ENCODE measurements at regions not wholly inside any gene's neighbourhood (a gene's known extent, or its start where the extent isn't known, plus 50 kb on each side); places are given as distances from the start of the nearest gene placed in this dataset.
A peak's percentile ranks its signal among the peaks of the same experiment; 100 is the strongest.

DNA sequence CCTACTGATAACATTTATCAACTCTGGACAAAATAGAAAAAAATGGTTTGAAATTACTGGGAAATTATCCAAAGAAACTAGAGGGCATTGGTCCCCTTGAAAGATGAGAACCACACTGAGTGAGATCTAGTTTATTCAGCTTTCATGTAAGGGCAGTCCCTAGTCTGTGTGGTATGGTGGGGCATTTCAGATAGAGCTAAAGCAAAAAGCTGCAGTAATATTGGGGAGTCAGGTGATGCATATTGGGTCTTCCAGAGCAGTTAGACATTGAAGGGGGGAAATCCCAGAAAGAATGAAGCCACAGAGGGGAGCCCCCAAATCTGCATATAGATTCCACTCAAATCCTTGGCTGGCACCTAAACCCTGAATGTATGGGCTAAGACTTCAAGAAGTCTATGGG lies 347.7 kb upstream of the POU3F1 start:
- DNase-seq (ENCODE audit: low spot score) = no peak

DNA sequence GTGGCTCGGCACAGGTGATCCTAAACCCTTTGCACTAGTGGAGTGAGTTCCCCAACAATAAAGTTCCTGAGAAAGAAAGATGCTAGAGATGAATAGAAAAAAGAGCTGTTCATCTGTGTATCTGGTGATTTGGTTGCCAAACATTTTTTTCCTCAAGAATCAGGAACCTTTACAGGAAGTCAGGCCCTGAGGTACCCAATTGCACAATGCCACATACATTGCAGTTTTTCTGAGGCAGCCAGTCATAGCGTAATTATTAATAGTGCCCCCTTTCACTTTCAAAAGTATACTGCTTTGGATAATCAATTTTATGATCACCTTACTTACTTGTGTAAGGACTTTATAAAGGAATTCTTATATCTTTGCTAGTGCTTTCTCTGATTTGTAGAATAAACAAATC lies 346.3 kb upstream of the POU3F1 start:
- no peak for DNase-seq (ENCODE audit: low spot score)

DNA sequence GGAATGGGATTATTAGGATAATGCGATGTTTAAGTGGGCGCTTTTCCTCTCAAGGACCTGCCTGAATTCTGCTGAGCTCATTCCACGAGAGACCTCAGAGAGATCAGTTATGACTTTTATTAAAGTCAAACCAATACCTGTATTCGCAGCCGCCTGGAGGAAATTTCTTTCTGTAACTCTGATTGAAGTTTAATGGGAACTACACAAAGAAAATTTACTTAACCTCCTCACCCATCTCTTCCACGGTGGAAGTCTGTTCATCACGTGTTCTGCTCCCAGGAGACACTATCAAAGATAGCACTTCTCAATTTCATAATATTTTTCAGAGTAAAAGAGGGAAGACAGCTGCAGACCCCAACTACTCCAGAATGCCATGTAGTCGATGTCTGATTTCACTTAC lies 334.7 kb upstream of the POU3F1 start:
- no peak for DNase-seq (ENCODE audit: low spot score)

DNA sequence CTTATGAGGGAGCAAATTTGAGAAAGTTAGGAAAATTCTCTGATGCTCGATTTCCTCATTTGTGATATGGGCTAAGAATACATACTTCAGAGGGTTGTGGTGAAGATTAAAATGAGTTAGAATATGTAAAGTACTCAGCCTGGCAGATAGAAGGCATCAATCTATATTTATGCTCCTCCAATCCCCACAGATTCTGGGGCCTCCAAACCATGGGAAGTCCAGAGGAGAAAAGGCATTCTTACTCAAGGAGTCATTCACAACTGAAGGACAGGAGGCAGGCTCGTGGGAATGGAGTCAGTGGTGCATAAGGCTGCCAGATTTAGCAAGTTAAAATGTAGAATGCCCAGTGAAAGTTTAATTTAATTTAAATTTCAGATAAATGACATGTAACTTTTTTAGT lies 330.0 kb upstream of the POU3F1 start:
- DNase-seq (ENCODE audit: low spot score) = no peak

DNA sequence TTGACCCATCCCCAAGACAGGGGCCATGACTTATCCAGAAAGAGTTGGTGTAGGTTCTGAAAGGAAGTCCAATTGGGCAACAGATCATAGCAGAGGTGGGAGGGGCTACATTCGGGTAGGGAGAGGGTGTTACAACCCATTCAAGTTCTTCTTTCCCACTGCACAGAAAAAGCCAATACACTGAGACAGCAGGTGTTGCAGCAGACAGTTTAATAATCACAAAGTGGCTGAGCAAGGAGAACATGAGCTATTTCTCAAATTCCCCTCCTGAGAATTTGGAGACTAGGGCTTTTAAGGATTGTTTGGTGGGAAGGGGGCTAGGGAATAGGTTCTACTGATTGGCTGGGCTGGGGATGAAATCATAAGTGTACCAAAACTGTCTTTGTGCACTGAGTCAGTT lies 328.4 kb upstream of the POU3F1 start:
- no peak for DNase-seq (ENCODE audit: low spot score)

DNA sequence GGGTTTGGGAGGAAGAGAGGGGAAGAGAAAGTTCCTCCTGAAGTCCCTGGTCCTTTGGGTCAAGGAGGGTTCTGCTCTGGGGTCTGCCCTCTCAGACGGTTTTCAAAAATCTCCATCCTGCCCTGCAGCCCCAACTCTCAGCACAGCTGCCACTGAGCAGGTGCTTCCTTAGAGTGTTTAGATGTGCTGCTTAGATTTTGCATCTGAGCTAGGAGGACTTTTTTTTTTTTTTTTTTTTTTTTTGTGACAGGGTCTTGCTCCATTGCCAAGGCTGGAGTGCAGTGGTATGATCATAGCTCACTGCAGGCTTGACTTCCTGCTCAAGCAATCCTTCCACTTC lies 324.9 kb upstream of the POU3F1 start:
- DNase-seq (ENCODE audit: low spot score) = no peak

DNA sequence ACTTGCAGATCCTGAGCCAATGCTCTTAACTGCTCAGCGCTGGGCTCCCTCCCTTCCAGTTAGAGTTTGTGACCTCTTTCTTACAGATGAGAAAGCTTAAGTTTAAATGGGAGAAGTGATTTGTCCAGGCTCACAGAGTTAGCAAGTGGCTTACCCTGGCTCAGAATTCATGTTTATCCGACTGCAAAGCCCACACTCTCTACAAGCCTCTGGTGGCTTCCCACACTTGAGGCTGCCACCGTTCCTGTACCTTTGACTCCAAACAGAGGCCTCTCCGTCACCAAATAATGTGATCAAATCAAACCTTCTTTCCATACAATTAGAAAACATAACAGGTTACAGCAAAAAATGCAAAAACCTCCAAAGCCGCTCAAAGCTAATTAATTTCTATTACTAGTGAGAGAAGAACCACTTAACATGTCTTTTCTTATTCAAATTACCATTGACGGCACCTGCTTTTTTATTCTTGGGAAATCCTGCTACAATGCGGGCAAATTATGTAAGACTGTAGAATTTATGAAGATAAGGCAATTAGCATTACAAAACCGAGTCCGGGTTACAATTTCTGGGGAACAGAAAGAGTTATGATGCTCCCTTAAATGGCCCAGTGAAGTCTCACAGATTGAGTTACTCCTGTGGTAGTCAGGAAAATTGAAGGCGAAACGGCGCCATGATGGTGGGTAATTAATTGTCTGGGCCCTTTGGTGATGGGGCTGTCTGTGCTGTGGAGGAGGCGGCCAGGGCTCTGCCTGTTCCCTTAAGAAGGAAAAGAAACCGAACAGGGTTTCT lies 324.3 kb upstream of the POU3F1 start:
- DNase-seq (ENCODE audit: low spot score) = no peak

DNA sequence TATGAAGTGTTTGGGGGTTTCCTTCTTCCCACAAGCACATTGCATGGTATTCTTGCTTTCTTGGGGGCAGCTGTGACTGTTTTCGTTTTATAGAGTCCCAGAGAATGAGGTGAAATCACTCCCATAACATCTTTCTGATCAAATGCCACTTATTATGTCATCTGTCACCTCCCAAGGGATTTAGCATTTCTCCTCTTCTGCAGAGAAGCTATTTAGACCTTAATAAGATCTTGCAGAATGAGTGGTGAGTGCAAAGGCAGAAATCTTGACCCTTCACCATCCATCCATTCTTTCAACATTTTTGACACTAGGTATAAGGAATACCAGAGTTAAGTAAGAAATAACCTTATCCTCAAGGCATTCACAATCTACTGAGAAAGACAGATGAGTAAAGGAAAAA lies 318.6 kb upstream of the POU3F1 start:
- DNase-seq (ENCODE audit: low spot score) = no peak

DNA sequence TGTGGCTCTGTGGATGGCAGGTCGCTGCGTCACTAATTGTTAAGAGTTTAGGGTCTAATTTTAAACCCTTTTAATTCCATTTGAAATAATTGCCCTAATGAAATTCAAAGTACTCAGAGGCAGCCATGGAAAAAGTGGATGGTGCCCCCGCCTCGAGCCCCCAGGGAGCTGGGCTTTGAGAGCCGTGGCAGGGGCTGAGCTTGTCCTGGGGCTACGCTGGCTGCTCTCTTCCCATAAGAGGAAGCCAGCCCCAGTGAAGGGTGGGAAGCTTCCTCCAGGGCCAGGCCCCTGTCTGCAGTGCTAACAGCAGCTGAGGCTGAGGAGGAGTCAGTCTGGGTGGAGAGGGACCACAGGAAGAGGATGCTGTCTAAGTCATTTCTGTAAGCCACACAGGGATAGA lies 315.0 kb upstream of the POU3F1 start:
- DNase-seq (ENCODE audit: low spot score) = no peak

DNA sequence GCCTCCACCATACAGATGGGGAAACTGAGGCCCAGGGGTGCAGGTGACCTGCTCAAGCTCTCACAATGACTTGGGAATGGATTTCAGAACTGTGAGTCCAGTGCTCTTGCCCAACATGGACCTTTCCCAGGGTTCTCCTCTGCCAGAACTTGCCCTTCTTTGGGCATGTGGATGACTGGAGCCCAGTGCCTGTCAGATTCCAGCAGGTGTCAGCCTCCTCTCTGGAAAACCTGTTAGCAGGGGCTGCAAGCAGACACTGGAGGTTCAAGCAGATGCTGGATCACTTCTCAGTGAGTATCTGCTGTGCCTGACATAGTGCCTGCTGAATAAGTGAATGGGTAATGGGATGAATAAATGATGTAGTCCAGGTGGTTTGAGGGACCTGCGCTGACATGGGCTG lies 314.2 kb upstream of the POU3F1 start:
- DNase-seq (ENCODE audit: low spot score) = no peak

DNA sequence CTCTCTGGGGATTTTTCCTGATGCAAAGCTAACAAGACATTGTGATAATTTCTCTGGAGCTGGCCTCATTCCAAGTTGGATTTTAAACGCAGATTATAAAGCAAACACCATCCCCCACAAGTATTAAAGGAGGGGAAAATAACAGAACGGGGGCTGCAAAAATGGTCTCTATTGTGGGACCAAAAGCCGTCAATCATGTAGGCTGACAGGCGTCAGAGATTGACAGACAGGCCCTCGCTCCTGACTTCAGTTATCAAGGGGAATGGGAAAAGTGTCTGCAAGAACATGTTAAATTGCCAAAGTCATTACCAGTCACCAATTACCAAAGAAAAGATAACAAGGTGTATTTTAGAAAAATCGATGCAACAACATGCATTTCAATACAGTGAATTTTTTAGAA lies 307.4 kb upstream of the POU3F1 start:
- no peak for DNase-seq (ENCODE audit: low spot score)

DNA sequence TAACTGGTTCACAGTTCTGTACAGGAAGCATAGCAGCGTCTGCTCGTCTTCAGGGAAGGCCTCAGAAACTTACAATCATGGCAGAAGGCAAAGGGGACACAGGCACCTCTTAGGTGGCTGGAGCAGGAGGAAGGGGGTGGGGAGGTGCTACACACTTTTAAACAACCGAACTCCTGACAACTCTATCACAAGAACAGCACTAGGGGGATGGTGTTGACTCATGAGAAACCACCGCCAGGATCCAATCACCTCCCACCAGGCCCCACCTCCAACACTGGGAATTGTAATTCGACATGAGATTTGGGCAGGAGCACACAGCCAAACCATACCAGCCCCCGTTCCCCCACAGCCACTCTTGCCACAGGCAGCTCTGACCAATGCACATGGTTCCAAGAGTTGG lies 306.3 kb upstream of the POU3F1 start:
- no peak for DNase-seq (ENCODE audit: low spot score)

DNA sequence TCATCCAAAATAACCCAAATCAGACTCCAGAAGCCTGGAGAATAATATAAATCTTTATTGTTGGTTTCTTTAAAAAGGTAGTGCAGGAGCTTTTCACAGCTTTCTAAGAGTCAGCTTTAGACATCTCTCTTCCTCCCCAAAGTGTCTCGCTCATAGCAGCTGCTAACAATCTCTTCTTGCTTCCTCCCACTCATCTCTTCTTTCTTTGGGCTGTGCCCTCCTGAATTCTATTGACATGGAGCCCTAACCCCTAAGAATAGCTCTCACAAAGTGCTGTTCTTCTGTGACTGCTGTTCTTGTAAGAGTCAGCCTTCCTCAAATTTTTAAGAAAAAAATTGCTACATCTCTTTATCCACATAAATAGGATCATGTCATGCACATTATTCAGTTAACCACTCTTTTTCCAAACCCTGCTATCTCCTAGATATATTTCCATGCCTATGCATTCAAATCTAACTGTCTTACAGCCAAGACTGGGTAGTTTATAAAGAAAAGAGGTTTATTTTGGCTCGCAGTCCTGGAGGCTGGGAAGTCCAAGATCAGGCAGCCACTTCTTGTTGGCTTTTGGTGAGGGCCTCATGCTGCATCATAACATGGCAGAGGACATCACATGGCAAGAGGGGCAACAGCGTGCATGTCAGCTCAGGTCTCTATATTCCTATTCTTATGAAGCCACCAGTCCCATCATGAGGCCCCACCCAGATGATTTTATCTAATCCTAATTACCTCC lies 301.0 kb upstream of the POU3F1 start:
- peak; percentile 63 for DNase-seq (ENCODE audit: low spot score)

DNA sequence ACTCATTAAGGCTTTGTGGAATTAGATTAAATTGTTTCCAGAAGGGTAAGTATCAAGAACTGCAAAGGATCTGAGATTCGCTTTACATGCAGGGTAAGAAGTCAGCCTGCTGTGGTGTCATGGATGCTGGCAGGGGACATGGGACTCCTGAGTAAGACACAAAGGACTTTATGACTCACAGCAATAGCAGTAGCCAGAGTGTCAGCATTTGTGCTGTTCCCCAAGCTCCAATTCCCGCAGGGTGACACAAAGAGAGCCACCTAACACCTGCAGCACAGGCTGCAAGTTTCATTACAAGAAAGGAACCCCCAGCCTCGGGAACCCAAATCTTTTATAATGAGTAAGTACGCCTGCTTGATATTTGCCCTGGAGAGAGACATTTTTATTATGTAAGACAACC lies 298.1 kb upstream of the POU3F1 start:
- no peak for DNase-seq (ENCODE audit: low spot score)

DNA sequence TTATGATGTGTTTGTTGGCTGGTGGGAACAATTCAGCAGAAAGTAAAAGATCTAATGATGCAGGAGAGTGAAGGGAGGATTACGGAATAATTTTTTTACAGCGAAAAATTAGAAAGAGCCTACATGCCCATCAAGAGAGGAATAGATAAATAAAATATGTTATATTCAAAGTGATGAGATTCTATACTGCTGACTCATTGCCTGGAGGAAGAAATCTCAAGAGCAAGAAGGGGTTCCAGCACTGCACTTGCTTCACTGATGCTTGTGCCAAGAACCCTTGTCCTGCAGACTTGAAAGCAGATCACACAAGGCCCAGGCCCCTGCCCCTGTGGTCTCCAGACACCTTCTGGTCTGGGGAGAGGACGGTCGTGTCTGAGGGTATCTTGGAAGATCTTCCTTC lies 295.1 kb upstream of the POU3F1 start:
- no peak for DNase-seq (ENCODE audit: low spot score)

DNA sequence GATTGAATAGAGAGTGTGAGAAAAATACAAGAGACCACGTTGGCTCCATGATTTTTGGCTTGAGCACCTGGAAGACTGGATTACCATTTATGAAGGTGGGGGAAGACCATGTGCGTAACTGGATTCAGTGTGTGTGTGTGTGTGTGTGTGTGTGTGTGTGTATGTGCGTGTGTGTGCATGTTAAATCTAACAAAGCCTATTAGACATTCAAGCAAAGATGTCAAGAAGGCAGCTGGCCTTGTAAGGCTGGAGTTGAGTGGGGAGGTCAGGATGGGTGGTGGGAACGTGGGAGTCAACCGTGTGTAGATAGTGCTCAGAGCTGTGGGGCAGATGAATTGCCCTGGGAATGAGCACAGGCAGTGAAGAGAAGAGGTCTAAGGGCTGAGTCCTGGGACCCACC lies 293.8 kb upstream of the POU3F1 start:
- no peak for DNase-seq (ENCODE audit: low spot score)

DNA sequence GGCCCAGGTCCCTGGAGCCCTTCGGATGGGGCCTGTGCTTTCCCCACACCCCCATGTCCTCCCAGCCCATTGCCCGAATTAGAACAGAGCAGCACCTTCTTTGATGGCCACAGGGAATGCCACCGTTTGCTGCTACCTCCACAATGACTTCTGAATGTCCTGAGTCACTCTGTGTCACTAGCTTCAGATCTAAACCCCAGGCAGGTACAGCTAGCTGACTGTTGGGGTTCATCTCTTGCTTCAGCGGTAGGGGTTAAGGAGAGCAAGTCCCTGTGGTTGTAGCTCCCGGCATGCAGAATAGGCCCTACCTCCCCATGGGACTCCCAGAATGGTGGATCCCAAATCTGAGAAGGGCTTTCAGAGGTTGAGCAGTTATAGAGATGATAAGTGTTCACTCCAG lies 291.1 kb upstream of the POU3F1 start:
- no peak for DNase-seq (ENCODE audit: low spot score)

DNA sequence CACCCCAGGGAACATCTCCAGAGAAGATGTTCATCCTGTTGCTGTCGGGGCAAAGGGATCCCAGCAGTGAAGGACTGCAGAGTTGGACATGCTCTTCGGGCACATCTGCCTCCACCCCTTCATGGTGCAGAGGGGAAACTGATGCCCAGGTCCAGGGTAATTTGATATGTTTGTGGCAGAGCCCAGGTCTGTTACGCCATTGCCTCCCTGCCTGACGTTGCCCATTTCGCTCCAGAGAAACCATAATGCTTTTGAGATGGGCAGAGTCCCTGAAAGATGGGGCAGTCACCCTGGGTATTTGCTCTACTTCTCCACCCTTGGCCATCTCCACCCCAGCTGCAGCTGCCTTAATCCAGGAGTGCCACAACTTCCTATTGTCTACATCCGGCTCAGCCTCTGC lies 290.4 kb upstream of the POU3F1 start:
- no peak for DNase-seq (ENCODE audit: low spot score)

DNA sequence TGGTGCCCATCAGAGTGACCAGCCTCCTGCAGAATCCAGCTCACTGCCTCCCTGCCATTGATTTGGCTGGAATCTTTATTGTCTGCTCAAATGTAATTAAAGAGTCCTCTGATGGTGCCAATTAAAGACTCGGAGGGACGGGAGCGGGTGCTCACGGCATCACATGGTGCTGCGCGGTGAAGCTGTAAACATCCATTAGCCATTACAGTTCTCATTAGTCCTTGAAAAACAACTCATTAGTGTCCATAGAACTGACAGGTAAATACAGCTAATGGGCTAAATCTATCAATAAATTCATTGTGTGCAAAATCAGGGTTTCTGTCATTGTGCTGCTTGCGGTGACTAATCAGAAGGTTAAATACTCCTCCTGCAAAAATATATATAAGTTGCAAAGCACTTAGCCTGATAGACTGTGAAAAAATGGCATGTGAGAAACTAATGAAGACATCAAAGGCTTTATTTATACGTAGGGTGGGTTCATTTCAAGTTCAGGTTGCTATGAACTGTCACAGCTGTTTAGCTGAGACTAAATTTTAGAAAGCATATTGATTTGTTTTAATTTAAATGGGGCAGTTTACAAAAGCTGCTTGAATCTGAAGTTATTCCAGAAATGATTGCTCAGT lies 289.8 kb upstream of the POU3F1 start:
- no peak for DNase-seq (ENCODE audit: low spot score)

DNA sequence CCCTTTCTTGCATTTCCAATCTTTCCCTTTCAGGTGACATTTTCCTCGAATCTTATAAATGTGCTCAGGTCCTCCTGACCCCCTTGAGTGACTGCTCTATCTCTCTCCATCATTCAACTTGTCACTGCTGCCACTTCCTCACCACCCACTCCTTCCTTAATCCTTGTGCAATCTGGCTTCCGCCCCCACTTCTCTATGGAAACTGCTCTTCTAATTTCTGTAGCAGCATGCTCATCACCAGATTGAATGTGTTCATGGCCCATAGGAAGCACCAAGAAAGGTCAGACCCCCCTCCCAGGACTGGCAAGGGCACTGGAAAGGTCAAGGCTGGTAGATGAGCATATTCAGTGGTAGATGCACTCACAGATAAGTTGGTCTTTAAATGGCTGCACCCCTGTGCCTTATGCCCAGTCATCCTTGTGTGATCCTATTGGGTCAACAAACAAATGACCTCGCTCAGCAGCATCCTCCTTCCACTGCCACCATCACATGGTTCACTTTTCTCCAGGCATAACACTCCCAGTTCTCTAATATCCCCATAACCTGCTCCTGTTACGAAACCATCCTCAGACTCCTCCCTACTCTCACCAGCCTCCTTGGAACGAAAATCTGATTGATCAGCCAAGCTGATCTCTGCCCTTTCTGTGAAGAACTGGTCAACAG lies 288.5 kb upstream of the POU3F1 start:
- DNase-seq (ENCODE audit: low spot score) = peak; percentile 80

DNA sequence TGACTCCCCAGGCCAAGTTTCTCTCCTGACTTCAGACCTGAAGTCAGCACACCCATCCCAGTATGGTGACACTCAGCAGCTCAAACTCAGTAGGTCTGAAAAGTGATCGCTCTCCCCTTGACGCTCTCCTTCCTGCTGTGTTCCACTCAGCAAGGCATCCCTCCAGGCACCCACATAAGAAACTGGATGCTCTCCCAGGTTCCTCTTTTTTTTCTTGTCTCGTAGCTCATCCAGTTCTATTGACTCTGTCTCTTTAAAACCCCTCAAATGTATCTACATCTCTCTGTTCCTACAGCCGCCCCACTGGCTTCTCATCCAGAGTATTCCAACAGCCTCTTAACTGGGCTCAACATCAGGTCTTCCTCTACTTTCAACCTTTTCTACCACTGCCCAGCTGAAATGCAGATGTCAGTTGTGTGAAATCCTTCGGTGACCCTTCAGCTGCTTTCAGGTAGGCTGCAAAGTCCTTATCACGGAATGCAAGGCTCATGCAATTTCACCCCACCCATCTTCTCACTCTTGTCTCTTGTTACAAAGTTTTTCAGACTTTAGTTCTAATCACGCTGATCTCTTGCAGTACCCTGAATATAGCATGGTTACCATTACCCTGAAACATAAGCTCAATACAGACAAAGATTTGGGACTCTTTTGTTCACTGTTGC lies 286.2 kb upstream of the POU3F1 start:
- DNase-seq (ENCODE audit: low spot score) = no peak

DNA sequence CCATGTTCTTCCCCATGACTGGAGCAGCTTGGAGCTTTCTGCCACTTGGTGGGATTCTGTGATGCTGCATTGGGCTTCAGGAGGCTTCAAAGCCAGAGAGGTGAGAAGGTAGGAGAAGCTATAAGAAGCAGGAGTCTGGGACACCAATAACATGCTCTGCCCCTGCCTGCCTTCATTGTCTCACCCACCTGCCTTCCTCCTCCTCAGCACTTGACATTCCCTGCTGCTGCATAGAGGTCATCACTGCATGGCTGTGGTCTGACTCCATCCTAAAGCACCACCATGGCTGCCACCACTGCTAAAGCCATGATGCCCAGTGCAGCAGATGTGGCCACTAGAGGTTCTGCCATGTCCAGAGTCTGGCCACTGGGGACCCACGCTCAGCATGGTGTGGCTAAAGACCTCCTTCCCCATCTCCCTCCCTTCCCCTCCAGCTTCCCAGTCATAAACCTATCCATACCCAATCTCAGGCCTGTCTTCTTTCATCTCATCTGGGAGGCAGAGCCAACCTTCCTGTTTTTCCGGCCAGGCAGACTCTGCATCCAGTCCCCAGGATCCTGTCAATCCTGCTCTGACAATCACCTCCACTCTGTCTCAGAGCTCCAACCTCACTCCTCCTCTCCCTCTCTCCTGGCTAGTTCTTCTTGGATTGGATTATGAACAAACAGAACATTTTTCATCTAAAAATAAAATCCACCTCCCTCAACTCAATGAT lies 285.1 kb upstream of the POU3F1 start:
- no peak for DNase-seq (ENCODE audit: low spot score)

Measured in putamen (tissue), 1 donor.